DMS53 treated with DMSO at 0.1 percent for 48 hours (cell line): ENCODE measurements at regions not wholly inside any gene's neighbourhood (a gene's known extent, or its start where the extent isn't known, plus 50 kb on each side); places are given as distances from the start of the nearest gene placed in this dataset.

ENCODE experiments used
- DNase-seq: peaks from one replicate; lab custom pipeline; 2025; ENCODE audit not compliant: unreplicated experiment; lab: John Stamatoyannopoulos, UW

DNA sequence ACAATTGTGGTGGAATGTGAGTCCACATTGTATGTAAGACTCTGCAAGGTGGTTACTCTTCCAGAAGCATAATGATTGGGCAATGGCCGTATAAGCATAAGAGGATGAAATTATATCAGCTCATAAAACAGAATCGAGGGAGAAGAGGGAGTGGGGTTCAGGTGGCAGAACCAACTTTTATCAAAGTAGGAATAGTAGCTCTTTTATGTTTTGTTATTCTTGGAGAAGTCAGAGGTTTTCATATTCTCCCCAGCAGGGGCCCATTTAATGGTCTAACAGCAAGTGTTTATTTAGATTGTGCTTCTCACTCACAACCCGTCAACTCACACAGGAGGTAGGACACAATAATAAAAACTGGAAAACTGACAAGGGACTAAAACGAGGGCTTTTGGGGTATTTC lies 291.3 kb upstream of the CD180 start:
- DNase-seq: no peak

DNA sequence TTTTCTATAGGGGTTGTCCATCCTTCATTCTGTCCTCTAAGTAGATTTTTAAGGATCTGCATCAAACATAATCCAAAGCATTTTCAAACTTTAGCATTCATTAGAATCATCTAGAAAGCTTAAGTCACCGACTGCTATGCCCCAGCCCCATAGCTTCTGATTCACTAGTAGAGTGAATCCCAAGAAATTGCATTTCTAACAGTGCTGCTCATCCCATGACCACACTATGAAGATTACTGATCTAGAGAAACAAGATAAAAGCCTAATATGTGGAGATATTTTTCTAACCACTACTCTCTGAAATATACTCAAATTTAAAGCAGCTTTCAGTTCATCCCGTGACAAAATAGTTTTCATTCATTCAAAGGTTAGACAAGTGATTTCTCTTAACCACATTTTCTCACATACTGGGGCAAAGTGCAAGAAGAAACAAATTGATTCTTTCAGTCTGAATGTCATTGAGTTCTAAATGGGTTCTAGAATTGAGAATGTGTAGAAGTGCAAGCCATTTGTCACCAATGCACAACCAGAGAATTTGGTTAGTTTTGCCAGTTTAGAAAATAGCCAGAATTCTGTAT lies 286.9 kb upstream of the CD180 start:
- DNase-seq: no peak

DNA sequence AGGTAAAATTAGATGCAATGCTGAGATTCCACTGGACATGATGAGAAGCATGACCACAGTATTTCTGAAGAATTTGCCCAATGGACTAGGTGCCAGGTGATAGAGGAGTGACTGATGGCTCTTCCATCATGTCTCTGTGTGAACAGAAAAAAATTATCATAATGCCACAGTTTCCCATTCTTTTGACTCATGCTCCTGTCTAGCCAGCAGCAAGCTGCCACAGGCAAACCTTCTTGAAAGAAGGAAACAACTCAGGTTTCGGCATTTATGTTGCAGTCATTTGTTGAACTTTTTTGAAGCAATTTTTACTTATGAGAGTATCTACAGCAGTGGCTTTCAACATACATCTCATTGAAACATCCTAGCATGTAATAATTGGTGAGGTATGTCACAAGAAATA lies 284.8 kb upstream of the CD180 start:
- DNase-seq: no peak

DNA sequence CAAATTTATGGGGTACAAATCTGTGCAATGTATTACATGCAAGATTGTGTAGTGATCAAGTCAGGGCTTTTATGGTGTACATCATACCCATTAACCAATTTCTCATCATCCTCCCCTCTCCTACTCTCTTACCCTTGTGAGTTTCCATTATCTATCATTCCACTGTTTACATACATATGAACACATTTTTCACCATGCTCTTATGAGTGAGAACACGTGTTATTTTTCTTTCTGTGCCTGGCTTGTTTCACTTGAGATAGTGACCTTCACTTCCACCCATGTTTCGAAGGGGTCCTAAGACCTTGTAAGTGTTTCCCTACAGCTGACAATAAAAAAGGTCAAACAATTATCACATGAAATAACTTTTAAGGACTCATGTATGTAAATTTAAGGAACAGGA lies 281.7 kb upstream of the CD180 start:
- DNase-seq: no peak

DNA sequence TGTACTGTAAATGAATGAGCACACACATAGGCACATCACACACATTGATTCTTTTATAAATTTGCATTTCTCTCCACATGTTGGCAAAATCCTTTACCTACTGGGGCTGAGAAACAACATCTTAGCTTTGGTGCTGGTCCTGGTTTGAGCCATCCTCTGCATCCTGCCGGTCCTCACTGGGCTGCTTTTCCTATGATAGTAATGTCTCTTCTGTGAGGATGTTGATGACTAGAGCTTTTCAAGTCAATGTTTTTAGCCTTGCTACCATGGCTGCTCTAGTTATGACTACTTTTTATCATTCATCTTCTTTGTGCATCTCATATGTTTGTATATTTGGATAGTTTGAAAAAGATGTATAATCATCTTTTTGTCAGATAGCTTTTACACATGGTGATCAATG lies 280.4 kb upstream of the CD180 start:
- no peak for DNase-seq

DNA sequence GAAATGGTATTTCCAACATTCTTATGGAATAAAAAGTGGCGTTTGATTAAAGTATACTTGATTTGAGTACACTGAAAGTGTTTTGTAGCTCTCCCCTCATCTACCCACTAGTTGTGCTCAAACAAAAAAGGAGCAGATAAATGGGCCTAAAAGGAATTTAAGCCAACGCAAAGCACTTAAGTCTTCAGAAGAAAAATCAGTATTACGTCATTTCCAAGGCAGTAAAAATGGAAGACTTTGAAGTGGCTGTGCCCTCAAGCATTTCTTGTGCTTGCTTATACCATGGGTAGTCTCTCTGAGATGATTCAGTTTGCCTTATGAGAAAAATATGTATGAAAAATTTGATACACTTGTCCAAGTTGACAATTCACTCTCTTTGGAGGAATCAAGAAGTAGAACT lies 279.9 kb upstream of the CD180 start:
- no peak for DNase-seq

DNA sequence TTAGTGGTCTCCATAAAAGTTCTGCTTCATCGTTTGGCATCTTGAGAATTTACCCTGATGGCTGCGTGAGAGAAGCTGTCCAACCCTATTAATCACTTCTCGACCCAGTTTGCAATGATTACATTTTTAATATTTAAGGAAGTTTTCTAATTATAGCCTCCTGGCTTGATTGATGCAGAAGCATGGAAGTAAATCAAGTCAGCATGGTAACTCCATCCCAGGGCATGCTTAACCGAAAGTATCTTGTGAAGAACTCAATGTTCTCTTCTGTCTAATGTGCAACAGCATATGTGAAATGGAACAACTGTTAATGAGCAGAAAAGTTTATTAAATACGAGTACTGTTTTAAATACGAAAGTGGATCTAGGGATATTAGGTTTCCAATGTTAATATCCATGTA lies 278.9 kb upstream of the CD180 start:
- DNase-seq: no peak

DNA sequence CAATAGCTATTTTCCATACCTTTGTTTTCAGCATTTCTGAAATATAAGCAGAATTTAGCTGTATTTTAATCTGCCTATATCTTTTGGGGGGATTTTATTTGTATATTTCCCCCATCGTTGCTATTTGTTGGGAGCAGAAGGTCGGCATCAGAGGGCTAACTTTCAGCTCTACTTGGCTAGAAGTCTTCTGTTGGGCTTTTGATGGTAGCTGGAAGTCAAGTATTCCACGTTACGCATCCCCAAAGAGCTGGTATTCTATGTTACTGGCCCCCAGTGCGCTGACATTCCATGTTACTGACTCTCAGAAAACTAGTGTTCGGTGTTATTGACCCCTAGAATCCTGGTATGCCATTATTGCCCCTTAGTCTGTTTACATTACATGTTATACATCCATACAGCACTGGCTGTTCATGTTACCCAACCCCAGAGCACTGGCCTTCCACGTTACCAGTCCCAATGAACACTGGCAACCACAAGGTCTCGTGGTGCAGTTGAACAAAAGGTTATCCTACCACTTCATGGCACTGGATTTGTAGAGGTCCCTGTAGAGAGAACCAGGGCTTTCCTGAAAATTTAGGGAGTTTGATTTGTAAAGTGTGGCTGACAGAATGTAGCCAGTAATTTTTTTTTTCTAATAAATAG lies 278.1 kb upstream of the CD180 start:
- DNase-seq: no peak

DNA sequence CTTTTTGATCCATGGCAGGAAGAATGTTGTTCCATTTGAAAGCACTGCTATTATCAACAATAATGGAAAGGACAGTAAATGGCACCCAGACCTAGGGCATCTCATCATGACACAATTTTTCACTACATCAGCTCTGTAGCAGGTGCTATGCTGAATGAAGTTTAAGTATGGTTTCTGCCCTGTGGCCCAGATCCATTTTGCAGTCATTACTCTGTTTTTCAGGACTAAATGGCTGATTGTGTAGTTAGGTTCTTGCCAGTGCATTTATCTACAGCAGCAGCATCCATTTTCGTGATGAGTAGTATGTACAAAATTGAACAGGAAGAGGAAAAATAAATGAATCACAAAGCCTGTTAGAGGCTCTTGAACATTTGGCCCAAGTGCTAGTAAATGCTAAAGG lies 270.5 kb upstream of the CD180 start:
- no peak for DNase-seq

DNA sequence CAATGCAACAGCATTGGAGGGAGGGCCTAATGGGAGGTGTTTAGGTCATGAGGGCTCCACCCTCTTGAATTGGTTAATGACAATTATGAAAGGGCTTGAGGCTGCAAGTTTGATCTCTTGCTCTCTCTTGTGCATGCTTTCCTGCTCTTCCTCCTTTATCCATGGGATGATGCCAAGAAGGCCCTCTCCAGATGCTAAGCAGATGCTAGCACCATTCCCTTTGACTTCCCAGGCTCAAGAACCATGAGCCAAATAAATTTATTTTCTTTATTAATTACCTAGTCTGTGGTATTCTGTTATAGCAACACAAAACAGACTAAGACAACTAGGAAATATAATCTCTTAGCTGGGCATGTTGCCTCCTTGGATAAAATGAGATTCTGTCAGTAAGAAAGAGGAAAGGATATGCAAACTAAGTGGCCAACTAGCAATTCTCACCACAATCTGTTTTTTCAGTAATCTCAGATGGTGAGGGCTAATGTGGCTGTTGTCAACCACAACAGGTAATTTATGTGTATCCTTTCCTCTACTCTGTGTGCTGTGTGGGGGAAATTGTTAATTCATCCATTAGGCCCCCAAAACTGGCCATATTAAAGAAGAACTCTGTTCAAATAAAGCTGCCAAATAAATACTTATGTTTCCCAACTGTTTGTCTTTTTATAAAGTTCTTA lies 269.1 kb upstream of the CD180 start:
- DNase-seq: no peak

DNA sequence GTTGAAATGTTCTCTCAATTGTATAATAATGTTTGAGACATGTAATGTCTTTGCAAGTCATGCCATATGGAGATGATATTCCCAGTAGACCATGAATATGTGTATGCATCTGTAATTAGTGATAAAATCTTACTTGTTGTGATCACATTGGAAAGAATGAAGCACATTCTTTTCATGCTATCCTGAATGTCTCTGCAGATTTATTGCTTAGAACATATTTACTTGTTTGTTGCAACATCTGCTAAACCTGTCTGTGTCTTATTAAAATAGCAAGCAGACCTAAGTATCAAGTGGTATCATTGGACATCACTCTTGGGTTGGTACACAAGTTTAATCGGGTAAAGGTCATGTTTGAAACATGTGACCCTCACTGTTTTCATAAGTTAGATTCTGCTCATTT lies 265.5 kb upstream of the CD180 start:
- no peak for DNase-seq

DNA sequence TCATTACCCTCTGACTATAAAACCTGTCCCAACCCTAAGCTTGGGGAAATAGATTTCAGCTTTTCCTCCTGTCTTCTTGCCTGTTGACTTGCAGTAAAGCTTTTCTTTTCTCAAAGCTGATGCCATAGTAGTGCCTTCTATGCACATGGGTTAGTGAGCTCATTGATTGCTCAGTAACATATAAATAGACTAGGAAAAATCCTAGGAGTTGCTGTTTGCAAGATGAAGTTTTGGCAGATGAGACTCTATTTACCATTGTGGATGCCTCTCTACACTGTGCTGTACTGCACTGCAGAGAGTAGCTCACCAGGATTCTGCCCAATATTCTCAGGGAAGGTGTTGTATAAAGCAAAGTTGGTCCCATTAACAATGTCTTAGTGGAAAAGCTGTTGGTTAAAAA lies 262.7 kb upstream of the CD180 start:
- no peak for DNase-seq

DNA sequence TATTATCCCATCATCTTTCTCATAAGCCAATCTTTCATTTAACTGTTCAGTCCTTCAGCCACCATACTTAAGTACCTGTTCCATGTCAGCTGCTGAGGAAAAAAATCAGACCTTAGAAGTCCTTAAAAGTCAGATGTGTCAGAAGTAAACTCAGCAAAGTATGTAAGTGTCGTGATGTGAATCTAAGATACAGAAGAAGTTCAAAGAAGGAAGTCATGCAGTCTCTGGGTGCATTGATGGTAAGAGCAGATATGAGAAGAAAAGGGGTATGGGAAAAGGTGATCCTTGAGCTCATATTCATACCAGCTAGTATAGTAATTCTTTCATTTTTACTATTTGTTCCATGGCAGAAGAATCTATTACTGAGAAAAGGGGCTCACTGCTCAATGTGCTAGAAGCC lies 259.4 kb upstream of the CD180 start:
- DNase-seq: no peak

DNA sequence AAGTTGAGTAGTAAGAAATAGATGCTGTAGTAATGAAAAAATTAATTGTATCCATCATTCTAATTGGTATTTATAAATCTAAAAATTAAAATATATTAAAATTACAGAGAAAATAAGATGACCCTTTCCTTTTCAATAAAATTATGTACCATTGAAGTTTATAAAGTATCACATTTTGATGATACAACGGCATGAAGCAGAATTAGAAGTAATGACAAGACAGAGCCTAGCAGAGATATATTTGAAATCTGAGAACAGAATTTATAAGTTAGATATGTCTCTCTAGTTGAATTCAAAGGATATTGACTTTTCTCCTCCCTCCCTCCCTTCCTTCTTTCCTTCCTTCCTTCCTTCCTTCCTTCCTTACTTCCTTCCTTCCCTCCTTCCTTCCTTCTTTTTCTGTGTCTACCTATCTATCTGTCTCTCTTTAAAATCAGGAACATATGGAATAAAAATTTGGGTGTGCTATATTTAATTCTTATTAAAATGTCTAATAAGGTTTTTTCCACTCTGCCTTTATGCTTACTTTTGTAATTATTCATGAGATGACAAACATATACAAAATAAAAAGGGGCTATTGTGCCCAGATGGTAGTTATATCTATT lies 258.5 kb upstream of the CD180 start:
- DNase-seq: no peak

DNA sequence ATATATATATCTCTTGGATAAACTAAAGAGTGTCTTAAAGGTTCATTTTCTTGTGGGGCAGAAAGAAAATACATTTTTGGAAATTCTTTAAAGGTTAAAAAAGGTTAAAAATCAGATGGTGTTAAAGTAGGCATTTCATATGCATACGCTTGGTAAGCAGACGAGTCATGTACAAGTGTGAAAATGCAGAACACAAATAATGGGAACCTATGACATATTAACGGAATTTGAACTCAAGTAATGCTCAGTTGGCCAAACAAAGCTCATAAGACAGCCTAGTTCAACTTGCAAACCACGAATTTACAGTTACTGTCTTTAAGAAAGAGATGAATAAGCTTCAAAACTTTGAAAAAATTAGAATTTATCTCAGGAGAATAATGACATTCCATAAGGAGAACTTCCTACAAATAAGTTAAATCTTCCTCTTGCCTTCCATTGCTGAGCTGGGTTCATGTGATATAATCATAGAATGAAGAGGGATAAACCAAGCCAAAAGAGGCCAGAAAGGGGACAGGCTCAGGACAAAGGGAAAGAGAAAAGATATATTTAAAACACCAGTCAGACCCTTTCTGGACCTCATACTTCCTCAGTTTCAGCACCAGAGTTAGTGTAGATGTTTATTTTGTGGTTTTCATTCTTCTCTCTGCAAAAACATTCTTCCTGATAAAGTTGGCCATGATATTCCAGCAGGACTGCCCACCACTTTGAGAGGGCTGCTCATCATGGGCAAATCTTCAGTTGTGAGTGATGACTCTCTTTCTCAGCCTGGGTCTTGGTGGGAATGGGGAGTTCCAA lies 256.7 kb upstream of the CD180 start:
- no peak for DNase-seq

DNA sequence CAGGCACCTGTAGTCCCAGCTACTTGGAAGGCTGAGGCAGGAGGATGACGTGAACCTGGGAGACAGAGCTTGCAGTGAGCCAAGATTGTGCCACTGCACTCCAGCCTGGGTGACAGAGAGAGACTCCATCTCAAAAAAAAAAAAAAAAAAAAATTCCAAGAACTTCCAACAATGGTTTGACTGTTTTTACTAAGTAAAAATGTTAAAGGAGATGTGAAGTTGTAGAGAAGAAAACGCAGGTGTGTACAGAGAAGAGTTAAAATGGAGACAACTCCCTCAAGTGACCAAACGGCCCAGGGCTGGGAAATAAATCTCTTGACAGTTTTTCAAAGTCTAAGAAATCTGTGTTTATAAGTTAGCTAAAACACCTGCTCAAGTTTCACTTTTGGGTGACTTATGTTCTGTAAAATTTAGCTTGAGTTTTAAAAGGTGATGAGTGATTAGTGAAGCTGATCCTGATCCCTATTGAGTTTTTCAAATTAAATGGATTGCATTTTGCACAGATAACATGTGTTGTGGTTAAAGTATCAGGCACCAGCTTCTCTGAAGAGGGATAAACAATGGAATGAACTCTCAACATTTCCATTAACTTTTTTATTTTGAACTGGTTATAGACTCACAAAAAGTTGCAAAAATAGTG lies 255.2 kb upstream of the CD180 start:
- no peak for DNase-seq

DNA sequence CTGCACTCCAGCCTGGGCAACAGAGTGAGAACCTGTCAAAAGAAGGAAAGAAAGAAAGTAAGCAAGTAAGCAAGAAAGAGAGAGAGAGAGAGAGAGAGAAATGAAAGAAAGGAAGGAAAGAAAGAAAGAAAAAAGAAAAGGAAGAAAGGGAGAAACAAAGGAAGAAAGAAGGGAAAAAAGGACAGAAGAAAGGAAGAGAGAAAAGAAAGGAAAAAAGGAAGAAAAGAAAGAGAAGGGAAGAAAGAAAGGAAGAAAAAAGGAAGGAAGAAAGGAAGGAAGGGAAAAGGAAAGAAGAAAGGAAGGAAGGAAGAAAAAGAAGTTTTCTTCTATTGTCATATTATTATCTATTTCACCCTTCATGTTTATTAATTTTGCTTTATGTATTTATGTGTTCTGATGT lies 251.1 kb upstream of the CD180 start:
- DNase-seq: no peak

DNA sequence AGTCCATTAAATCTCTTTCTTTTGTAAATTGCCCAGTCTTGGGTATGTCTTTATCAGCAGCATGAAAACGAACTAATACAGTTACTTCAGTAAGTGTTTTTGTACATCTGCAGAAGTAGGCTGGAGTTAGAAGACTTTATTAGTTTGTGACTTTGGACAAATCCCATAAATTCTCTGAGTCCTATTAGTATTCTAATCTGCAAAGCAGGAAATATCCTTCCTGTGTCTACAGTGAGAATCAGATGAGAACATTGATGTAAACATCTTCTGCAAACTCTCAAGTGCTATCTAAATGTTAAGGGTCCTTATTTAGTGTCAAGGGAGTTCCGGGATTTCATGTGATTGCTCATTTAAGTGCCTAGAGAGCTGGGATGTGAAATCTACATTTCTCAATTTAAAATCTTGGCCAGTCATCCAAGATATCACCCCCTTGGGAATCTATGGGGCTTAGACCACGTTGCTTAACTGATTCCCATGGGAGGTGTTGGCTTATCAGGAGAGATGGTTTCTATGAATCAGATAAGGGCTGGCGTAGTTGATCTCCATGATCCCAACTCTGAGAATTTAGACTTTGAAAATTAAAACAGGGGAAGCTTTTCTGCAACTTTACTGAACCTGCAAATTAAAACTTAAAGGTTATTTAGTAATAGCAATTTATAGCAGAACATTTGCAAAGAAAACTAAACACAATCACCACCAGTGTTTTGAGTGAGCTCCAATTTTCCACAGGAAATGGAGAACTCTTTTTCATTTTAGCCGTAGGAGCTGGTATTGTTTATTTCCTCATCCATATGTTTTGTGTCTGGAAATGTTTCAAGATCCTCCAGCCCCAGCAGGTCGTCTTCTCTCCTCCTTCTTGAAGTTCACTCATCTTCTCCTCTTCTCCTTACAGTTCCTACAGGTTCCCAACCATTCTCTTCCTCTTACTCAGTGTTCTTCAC lies 241.6 kb upstream of the CD180 start:
- no peak for DNase-seq

DNA sequence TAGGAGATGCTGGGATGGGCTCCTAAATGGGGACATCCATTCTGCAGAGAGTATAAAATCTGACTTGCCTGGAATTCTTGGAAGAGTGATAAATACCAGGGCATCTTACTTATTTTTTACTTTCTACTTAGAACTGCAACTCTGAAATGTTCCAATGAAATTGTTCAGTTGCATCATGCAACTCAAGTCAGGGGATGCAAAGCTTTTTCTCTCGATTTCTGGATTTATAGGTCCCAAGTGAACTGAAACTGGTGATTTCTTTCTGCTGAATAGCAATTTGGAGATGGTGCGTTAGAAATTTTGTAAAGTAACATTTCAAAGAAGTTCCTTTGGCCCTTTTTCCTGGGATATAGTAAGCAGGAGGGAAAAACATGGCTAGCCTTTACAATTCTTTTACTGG lies 238.4 kb upstream of the CD180 start:
- DNase-seq: no peak

DNA sequence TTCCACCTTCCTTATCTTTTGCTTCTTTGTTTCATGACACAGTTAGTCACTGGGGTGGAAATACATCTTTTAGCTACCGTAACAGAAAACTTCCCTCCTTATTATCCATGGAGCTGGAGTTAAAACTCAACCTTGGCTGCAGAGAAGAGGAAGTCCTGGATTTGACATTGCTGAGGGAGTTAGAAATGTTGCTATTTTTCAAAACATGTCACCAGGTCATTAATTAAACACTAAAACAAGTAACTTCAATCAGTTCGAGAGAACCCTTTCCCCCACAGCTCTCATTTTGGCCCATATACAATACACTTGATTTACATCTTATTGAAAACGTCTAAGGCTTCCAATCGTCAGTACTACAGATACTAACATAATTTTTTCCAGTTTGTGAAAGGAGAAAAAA lies 237.9 kb upstream of the CD180 start:
- DNase-seq: no peak
